ENCODE measurements at regions not wholly inside any gene's neighbourhood (a gene's known extent, or its start where the extent isn't known, plus 50 kb on each side); places are given as distances from the start of the nearest gene placed in this dataset.
"Not testable (repeated sequence)": the region's sequence is repeated elsewhere in the genome, so short reads cannot be mapped to it uniquely, and the experiment has no call there.

GRCh38 chr20:48124960-48125359, 339.7 kb upstream of the SULF2 start:
- DNase-seq (ENCODE audit: low read depth), result no peak

DNA sequence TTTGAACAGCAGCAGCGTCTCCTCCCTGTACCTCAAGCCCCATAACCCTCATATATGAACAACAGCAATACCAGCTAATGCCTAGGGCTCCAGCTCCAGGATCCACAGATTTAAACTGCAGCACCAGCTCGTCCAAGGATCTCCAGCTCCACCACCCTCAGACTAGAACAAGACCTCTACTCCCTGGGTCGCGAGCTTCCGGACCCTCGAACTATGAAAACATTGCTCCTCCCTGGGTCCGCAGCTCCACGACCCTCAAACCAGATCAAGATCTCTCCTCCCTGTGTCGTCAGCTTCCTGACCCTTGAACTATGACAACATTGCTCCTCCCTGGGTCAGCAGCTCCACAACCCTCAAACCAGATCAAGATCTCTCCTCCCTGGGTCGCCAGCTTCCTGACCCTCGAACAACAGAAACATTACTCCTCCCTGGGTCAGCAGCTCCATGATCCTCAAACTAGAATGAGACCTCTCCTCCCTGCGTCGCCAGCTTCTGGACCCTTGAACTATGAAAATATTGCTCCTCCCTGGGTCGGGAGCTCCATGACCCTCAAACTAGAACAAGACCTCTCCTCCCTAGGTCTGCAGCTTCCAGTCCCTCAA, 339.0 kb upstream of the SULF2 start:
- DNase-seq (ENCODE audit: low read depth), result no peak

DNA sequence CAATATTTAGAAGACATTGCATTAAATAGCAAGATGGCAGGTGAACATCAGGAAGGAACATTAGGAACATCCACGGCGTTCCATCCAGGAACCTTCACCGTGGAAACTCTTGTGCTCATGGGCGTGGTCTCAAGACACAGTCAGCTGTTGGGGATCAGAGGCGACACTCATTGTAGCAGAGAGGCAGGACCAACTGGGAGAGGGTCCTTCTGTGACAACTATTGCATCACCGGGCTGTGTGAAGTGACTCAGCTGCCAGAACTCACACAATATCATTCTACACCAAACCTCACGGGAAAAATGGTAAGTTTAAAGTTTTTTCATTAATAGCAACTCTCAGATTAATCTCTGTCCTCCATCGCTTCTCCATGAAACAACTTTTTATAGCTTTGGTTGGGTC, 334.8 kb upstream of the SULF2 start:
- DNase-seq (ENCODE audit: low read depth), result no peak

- DNase-seq (ENCODE audit: low read depth), result not testable (repeated sequence)
Observed at GRCh38 chr20:48119389-48119788, 334.1 kb upstream of the SULF2 start.

DNA sequence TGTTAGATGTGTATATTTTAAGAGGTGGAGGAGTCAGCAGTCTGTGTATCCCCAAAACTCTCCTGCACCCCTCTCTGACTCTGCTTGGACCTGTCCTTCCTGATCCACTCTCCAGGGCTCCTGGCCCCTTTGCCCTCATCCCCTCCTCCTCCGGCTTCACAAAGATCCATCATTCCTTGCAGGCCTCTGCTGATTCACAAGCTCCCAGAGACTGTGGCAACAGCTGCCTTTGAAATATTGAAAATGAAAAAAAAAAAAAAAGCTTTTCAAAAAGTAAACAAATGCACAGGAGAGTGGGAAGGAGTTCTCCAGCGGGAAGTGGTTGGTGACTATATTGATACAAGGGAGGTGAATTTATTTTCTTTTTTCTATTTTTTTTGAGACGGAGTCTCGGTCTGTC, 330.2 kb upstream of the SULF2 start:
- no peak for DNase-seq (ENCODE audit: low read depth)

- peak; percentile 63 for DNase-seq (ENCODE audit: low read depth)
Observed at GRCh38 chr20:48107560-48107959, 322.3 kb upstream of the SULF2 start.

- peak; percentile 20 for DNase-seq (ENCODE audit: low read depth)
Observed at GRCh38 chr20:48106428-48106827, 321.1 kb upstream of the SULF2 start.

DNA sequence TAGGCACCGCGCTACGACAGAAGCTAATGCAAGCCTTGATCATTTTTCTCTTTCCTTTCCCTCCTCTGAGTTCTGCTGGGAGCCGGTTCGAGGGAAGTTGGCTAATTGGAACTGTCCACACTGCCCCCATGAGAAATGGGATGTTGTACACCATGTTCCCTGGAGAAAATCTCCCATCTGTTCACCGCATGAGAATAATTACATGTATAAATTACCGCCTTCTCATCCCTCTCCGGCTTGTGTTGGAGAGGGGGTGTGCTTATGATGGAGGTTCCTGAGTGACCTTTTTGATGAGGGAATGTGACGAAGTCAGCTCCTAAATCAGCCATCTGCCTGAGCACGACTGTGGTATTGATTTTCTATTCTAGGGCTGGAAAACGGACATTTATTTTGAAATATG, 320.2 kb upstream of the SULF2 start:
- no peak for DNase-seq (ENCODE audit: low read depth)

DNA sequence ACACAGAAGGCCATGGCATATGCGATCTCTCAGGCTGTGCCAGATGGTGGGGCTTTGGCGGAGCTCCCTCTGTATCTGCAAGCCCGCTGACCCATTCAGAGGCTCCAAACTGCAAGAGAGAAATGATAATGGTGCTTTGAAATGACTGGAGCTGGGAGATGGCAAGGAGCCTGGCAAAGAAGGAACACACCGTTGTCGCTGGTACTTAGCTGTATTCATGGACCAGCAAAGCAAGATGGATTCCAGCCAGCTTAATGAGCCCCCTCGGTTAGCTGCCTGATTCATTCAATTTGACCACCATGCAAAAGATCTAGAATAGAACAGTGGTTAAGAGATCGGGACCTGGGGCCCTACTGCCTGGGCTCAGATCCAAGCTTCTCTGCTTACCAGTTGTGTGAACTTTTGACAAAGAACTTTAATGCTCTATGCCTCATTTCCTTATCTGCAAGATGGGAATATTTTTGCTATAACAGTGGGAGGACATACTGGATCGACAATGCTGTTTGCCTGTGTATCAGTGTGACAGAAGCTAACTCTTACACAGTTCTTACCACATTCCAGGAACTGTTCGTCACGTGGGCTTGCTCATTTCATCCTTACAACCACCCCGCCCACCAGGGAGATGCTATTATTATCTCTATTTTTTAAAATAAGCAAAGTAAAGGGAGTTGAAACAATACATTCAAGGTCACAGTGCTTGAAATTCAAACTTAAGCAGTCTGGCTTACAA, 317.8 kb upstream of the SULF2 start:
- peak; percentile 51 for DNase-seq (ENCODE audit: low read depth)

- no peak for DNase-seq (ENCODE audit: low read depth)
Observed at GRCh38 chr20:48102076-48102787, 317.0 kb upstream of the SULF2 start.

GRCh38 chr20:48100483-48100882, 315.2 kb upstream of the SULF2 start:
- no peak for DNase-seq (ENCODE audit: low read depth)

DNA sequence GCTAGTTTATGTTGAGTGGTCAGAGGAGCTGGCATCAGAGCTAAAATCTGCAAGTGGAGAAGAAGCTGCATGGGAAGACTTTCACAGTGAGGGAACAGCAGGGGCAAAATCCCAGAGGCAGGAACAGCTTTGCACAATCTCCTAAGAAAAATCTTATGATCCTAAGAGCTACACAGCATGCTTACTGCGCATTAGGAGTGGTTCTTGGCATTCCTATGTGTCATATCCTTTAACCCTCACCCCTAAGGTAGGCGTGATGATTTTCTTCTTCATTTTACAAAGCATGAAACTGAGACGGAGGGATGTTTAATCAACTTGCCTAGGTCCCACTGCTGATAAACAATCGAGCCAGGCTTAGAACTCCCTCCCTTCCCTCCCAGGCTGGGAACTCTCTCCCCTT, 313.6 kb upstream of the SULF2 start:
- DNase-seq (ENCODE audit: low read depth), result peak; percentile 9

- DNase-seq (ENCODE audit: low read depth), result peak; percentile 29
Observed at GRCh38 chr20:48098099-48098498, 312.8 kb upstream of the SULF2 start.

DNA sequence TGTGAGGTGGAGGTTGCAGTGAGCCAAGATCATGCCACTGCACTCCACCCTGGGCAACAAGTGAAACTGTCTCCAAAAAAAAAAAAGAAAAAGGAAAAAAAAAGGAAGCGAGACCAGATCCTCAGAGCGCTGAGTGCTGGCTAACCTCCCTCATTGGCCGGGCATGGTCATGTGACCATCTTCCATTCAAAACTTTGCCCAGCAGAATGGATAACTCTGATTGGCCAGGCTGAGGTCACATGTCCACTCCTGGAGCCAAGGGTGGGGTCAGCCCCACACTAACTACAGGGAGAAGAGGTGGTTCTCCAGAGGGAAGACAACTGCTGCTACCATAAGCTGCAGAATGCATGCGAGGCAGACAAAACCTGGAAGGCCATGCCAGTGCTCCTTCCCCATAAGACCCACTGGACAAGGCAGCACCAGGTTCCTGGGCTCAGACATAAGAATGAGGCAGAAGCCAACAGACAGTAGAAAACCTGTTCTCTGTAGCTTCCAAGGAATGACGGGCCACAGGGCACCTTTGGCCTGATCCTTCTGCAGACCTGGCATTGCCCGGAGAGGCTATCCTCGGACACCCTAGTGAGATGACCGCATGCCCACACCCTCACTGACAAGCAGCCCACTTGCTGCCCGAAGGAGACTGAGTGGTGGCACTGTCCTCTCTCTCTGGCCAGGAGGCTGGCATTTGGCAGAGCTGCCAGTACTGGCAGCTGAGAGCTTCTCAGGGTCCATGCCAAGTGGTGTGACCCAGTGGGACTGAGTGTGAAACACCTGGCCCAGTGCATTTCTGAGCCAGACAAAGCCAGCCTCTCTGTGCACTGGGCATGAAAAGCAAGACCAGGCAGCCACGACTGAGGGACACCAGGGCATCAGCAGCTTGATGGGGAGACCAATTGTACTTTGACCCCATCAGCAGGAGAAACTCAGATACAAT, 311.9 kb upstream of the SULF2 start:
- DNase-seq (ENCODE audit: low read depth), result no peak

GRCh38 chr20:48096212-48096875, 311.1 kb upstream of the SULF2 start:
- DNase-seq (ENCODE audit: low read depth), result no peak

DNA sequence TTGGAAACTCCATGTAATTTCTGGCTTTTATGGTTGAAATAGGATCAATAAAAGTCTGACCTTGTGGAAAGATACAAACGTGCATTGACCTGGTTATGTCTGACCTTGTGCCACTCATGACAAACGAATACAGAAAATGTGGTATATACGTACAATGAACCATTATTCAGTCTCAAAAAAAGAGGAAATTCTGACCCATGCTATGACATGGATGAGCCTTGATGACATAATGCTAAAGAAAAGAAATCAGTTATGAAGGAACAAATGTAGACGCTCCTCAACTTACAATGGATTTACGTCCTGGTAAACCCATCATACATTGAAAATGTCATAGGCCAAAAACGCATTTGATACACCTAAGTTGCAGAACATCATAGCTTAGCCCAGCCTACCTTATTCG, 309.7 kb upstream of the SULF2 start:
- no peak for DNase-seq (ENCODE audit: low read depth)

GRCh38 chr20:48094196-48094749, 309.0 kb upstream of the SULF2 start:
- DNase-seq (ENCODE audit: low read depth), result no peak

DNA sequence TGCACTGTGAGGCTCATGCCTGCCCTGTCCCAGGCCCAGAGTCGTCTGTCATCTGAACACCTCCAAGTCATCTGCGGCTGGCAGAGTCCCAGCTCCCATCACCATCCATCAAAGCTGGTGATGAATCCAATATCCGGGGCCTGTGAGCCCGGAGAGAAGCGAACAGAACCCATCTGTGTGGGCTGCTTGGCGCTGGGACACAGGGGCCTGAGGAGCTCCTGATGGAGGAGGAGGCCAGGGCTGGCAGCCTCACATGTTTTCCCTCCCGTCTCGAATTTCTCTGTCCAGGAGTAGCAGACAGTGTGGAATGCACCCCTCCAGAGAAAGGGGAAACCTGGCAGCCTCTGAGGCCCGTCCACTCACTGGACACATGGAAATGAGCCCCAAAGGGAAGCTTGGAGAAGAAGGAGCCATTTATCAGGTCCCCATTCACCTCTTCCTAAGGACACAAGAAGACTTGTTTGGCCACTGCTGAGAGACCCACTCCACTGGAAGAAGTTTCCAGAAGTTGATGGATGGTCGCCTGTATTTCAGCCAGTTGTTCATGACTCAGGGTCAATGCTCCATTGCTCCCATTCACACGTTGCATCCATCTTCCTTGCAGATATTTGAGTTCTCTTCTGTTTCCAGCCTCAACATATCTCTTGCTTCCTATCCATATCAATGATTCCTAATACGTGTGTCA, 307.5 kb upstream of the SULF2 start:
- DNase-seq (ENCODE audit: low read depth), result no peak

DNA sequence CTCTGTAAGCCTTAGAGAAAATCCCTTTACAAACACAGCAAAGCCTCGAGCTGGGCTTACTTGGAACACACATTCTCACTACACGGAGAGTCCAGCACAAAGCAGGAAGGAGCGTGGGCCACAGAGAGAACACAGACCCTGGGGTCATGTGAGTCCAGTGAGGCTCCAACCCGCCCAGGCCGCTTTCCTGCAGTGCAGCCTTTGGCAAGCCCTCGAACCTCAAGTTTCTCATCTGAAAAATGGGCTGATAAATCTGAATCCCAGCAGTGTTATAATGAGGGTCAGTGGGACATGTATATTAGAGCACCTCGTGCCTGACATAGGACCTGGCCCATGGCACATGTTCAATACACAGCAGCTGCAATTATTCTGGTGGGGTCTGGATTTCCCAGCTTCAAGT, 305.5 kb upstream of the SULF2 start:
- DNase-seq (ENCODE audit: low read depth), result no peak

DNA sequence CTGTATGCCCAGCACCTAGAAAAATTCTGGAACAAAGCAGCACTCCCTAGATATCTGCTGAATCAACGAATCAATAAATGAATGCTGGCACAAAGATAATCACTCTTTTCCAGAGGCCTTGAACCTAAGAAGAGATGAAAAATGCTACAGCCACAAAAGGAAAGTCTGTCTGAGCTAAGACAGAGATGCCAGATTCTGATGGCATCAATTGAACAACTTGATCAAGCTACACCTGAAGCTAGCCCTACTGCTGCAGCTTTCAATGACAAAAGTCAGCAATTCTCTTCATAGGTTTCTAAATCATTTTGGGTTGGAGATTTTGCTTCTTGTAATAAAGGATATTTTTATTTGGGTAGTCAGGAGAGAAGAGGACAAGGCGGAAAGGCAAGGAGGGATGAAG, 305.0 kb upstream of the SULF2 start:
- DNase-seq (ENCODE audit: low read depth), result no peak

DNA sequence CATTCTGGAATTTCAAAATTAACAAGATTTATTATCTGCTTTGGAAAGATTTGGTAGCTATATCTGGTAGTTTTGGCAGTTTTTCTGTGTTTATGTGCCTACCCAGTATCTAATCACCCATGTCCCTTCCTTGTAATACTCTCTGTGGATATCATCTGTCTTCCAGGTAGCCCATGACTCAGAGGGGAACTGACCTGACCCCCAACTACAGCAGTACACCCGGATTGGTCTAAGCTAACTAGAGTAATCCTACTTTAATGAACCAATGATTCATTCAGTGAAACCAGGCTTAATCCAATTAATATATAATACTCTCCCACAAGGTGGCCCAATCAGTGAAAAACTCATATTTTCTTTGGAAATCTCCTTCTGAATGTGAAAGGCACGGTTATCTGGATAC, 295.3 kb upstream of the SULF2 start:
- DNase-seq (ENCODE audit: low read depth), result no peak
